Prostate gland (tissue), 2 donors: ENCODE measurements at regions not wholly inside any gene's neighbourhood (a gene's known extent, or its start where the extent isn't known, plus 50 kb on each side); places are given as distances from the start of the nearest gene placed in this dataset.

Experiments
- CTCF ChIP-seq, 4 experiments: fragments of 200-600 bp in 2 of 4; fragments of 450-650 bp in 2 of 4; sonication (generic) in 2 of 4; IDR thresholded peaks; 1 replicate in 3 of 4; 2 replicates in 1 of 4; pipeline ENCODE4 v1.5.1; 2016 to 2019; ENCODE audit warnings: antibody characterized with exemption in 4 of 4, mild to moderate bottlenecking in 2 of 4, moderate library complexity in 2 of 4
- POLR2A ChIP-seq: fragments of 450-650 bp; IDR thresholded peaks from one replicate; pipeline ENCODE4 v1.6.1; 2016; ENCODE audit warnings: antibody characterized with exemption, mild to moderate bottlenecking
- POLR2AphosphoS5 ChIP-seq: sonication (generic); formaldehyde crosslinking; IDR thresholded peaks from one replicate; pipeline ENCODE4 v1.6.1; 2017; ENCODE audit warnings: antibody characterized with exemption

DNA sequence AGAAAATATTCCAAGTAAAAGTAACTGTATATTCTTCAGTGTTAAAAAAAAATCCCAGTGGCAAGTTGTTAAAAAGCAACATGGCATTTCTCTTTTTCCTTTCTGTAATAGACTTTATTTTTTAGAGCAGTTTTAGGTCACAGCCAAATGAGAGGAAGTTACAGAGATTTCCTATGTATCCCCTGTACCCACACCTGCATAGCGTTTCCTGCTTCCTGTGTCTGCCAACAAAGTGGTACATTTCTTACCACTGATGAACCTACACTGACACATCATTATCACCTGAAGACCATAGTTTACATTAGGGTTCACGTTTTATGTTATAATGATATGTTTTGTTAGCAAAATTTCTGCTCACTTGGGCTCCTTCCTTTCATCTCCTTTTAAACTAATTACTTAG is 124.7 kb downstream of the GPAT3 start:
- TF ChIP-seq CTCF (IDR thresholded peaks at IDR 0.05) (no peak), POLR2A (no peak), POLR2AphosphoS5 (no peak)
